Ovary (tissue), 3 donors: ENCODE measurements at regions not wholly inside any gene's neighbourhood (a gene's known extent, or its start where the extent isn't known, plus 50 kb on each side); places are given as distances from the start of the nearest gene placed in this dataset.

Experiments used
- CTCF ChIP-seq, 3 donors: fragments of 450-650 bp in 2 of 3; fragments of 200-600 bp in 1 of 3; IDR thresholded peaks; one replicate each; pipeline versions ENCODE4 v1.5.1 to v1.8.0; 2016 to 2022; ENCODE audit warnings: antibody characterized with exemption in 3 of 3, mild to moderate bottlenecking in 1 of 3
- POLR2A ChIP-seq: fragments of 450-650 bp; IDR thresholded peaks from one replicate; pipeline ENCODE4 v1.6.1; 2017; ENCODE audit warnings: antibody characterized with exemption, mild to moderate bottlenecking, moderate library complexity
- donor health status: DM: no; HTN: no; CAD: no.

GRCh38 chr18:60601249-60601648, 228.7 kb upstream of the MC4R start:
- TF ChIP-seq CTCF (IDR thresholded peaks at IDR 0.05) (no peak), POLR2A (no peak)
